ENCODE measurements at regions not wholly inside any gene's neighbourhood (a gene's known extent, or its start where the extent isn't known, plus 50 kb on each side); places are given as distances from the start of the nearest gene placed in this dataset.

- H3K27me3 ChIP-seq (ENCODE audit: control insufficient read depth in 1 of 2, insufficient read depth in 2 of 2, low read length in 1 of 2): no peaks in the 10 kb centered on the region
- H3K9me3 ChIP-seq (ENCODE audit: control insufficient read depth, low read length): peaks cover 1% of the 10 kb centered on the region
- intact Hi-C loops (cut with DNase I): no loop called here
- DNase-seq (no peak), ATAC-seq (ENCODE audit: low FRiP score) (no peak)
- no peak overlapping the region for H3K4me3 ChIP-seq (ENCODE audit: low read length in 2 of 2)
- WGBS, 2 donors: 72 to 74% methylated on average over 4 of the region's 4 CpGs
- no peak overlapping the region for H3K27ac ChIP-seq (ENCODE audit: low read depth in 1 of 2, low read length in 2 of 2)
- H3K4me1 ChIP-seq (ENCODE audit: control insufficient read depth in 1 of 2, insufficient read depth in 2 of 2, low read length in 2 of 2): no peaks in the 10 kb centered on the region
- H3K36me3 ChIP-seq (ENCODE audit: control insufficient read depth in 1 of 2, insufficient read depth in 2 of 2, low read length in 1 of 2): no peaks in the 10 kb centered on the region
Observed at GRCh38 chr10:107487284-107487683, 322.8 kb upstream of the SORCS1 start.

- Histone ChIP-seq H3K9me3 (ENCODE audit: control insufficient read depth, low read length) (no peaks in the 10 kb centered on the region), H3K36me3 (ENCODE audit: control insufficient read depth in 1 of 2, insufficient read depth in 2 of 2, low read length in 1 of 2) (no peaks in the 10 kb centered on the region), H3K4me3 (ENCODE audit: low read length in 2 of 2) (no peak overlapping the region), H3K27me3 (ENCODE audit: control insufficient read depth in 1 of 2, insufficient read depth in 2 of 2, low read length in 1 of 2) (no peaks in the 10 kb centered on the region), H3K4me1 (ENCODE audit: control insufficient read depth in 1 of 2, insufficient read depth in 2 of 2, low read length in 2 of 2) (no peaks in the 10 kb centered on the region), H3K27ac (ENCODE audit: low read depth in 1 of 2, low read length in 2 of 2) (no peak overlapping the region)
- no peak for DNase-seq
- ATAC-seq (ENCODE audit: low FRiP score): no peak
- intact Hi-C loops (cut with DNase I): no loop called here
- WGBS, 2 donors: 57 to 65% methylated on average over 2 of the region's 2 CpGs
Observed at GRCh38 chr10:107485019-107485418, 320.5 kb upstream of the SORCS1 start.

GRCh38 chr10:107481881-107482280 lies 317.4 kb upstream of the SORCS1 start:
- intact Hi-C loops (cut with DNase I): no loop called here
- ATAC-seq (ENCODE audit: low FRiP score) (no peak), DNase-seq (no peak)
- Histone ChIP-seq H3K4me1 (ENCODE audit: control insufficient read depth in 1 of 2, insufficient read depth in 2 of 2, low read length in 2 of 2) (no peaks in the 10 kb centered on the region), H3K4me3 (ENCODE audit: low read length in 2 of 2) (no peak overlapping the region), H3K27ac (ENCODE audit: low read depth in 1 of 2, low read length in 2 of 2) (no peak overlapping the region), H3K27me3 (ENCODE audit: control insufficient read depth in 1 of 2, insufficient read depth in 2 of 2, low read length in 1 of 2) (no peaks in the 10 kb centered on the region), H3K9me3 (ENCODE audit: control insufficient read depth, low read length) (peaks cover 1% of the 10 kb centered on the region), H3K36me3 (ENCODE audit: control insufficient read depth in 1 of 2, insufficient read depth in 2 of 2, low read length in 1 of 2) (no peaks in the 10 kb centered on the region)
- 71% methylated on average over 7 of the region's 7 CpGs for WGBS, 2 donors

- no peaks in the 10 kb centered on the region for H3K4me1 ChIP-seq (ENCODE audit: control insufficient read depth in 1 of 2, insufficient read depth in 2 of 2, low read length in 2 of 2)
- peaks cover 1% of the 10 kb centered on the region for H3K9me3 ChIP-seq (ENCODE audit: control insufficient read depth, low read length)
- no peak overlapping the region for H3K4me3 ChIP-seq (ENCODE audit: low read length in 2 of 2)
- H3K27ac ChIP-seq (ENCODE audit: low read depth in 1 of 2, low read length in 2 of 2): no peak overlapping the region
- no peaks in the 10 kb centered on the region for H3K36me3 ChIP-seq (ENCODE audit: control insufficient read depth in 1 of 2, insufficient read depth in 2 of 2, low read length in 1 of 2)
- DNase-seq (no peak), ATAC-seq (ENCODE audit: low FRiP score) (no peak)
- H3K27me3 ChIP-seq (ENCODE audit: control insufficient read depth in 1 of 2, insufficient read depth in 2 of 2, low read length in 1 of 2): no peaks in the 10 kb centered on the region
- 61 to 68% methylated on average over 6 of the region's 6 CpGs for WGBS, 2 donors
- intact Hi-C loops (cut with DNase I): no loop called here
Observed at GRCh38 chr10:107481224-107481623, 316.7 kb upstream of the SORCS1 start.

GRCh38 chr10:107480781-107481180 lies 316.3 kb upstream of the SORCS1 start:
- ATAC-seq (ENCODE audit: low FRiP score) (no peak), DNase-seq (no peak)
- Histone ChIP-seq H3K4me1 (ENCODE audit: control insufficient read depth in 1 of 2, insufficient read depth in 2 of 2, low read length in 2 of 2) (no peaks in the 10 kb centered on the region), H3K9me3 (ENCODE audit: control insufficient read depth, low read length) (peaks cover 1% of the 10 kb centered on the region), H3K4me3 (ENCODE audit: low read length in 2 of 2) (no peak overlapping the region), H3K27me3 (ENCODE audit: control insufficient read depth in 1 of 2, insufficient read depth in 2 of 2, low read length in 1 of 2) (no peaks in the 10 kb centered on the region), H3K27ac (ENCODE audit: low read depth in 1 of 2, low read length in 2 of 2) (no peak overlapping the region), H3K36me3 (ENCODE audit: control insufficient read depth in 1 of 2, insufficient read depth in 2 of 2, low read length in 1 of 2) (no peaks in the 10 kb centered on the region)
- intact Hi-C loops (cut with DNase I): no loop called here

GRCh38 chr10:107477266-107477665 lies 312.8 kb upstream of the SORCS1 start:
- H3K27me3 ChIP-seq (ENCODE audit: control insufficient read depth in 1 of 2, insufficient read depth in 2 of 2, low read length in 1 of 2): no peaks in the 10 kb centered on the region
- no peaks in the 10 kb centered on the region for H3K4me1 ChIP-seq (ENCODE audit: control insufficient read depth in 1 of 2, insufficient read depth in 2 of 2, low read length in 2 of 2)
- intact Hi-C loops (cut with DNase I): no loop called here
- H3K36me3 ChIP-seq (ENCODE audit: control insufficient read depth in 1 of 2, insufficient read depth in 2 of 2, low read length in 1 of 2): no peaks in the 10 kb centered on the region
- ATAC-seq (ENCODE audit: low FRiP score): no peak
- H3K9me3 ChIP-seq (ENCODE audit: control insufficient read depth, low read length): peaks cover 1% of the 10 kb centered on the region
- no peak for DNase-seq
- no peak overlapping the region for H3K4me3 ChIP-seq (ENCODE audit: low read length in 2 of 2)
- no peak overlapping the region for H3K27ac ChIP-seq (ENCODE audit: low read depth in 1 of 2, low read length in 2 of 2)

- no peaks in the 10 kb centered on the region for H3K36me3 ChIP-seq (ENCODE audit: control insufficient read depth in 1 of 2, insufficient read depth in 2 of 2, low read length in 1 of 2)
- DNase-seq (no peak), ATAC-seq (ENCODE audit: low FRiP score) (no peak)
- H3K27ac ChIP-seq (ENCODE audit: low read depth in 1 of 2, low read length in 2 of 2): no peak overlapping the region
- intact Hi-C loops (cut with DNase I): no loop called here
- H3K4me3 ChIP-seq (ENCODE audit: low read length in 2 of 2): no peak overlapping the region
- WGBS, 2 donors: 63 to 68% methylated on average over 2 of the region's 2 CpGs
- H3K9me3 ChIP-seq (ENCODE audit: control insufficient read depth, low read length): peaks cover 1% of the 10 kb centered on the region
- H3K4me1 ChIP-seq (ENCODE audit: control insufficient read depth in 1 of 2, insufficient read depth in 2 of 2, low read length in 2 of 2): no peaks in the 10 kb centered on the region
- no peaks in the 10 kb centered on the region for H3K27me3 ChIP-seq (ENCODE audit: control insufficient read depth in 1 of 2, insufficient read depth in 2 of 2, low read length in 1 of 2)
Observed at GRCh38 chr10:107476408-107476807, 311.9 kb upstream of the SORCS1 start.

- ATAC-seq (ENCODE audit: low FRiP score): no peak
- no peak for DNase-seq
- WGBS, 2 donors: 71 to 91% methylated on average over 1 of the region's 1 CpG
Observed at GRCh38 chr10:107474650-107475049, 310.1 kb upstream of the SORCS1 start.

GRCh38 chr10:107473225-107473624 lies 308.7 kb upstream of the SORCS1 start:
- DNase-seq: no peak
- intact Hi-C loops (cut with DNase I): no loop called here
- no peak overlapping the region for H3K27ac ChIP-seq (ENCODE audit: low read depth in 1 of 2, low read length in 2 of 2)
- 62 to 71% methylated on average over 2 of the region's 2 CpGs for WGBS, 2 donors
- no peaks in the 10 kb centered on the region for H3K9me3 ChIP-seq (ENCODE audit: control insufficient read depth, low read length)
- H3K36me3 ChIP-seq (ENCODE audit: control insufficient read depth in 1 of 2, insufficient read depth in 2 of 2, low read length in 1 of 2): no peaks in the 10 kb centered on the region
- H3K4me1 ChIP-seq (ENCODE audit: control insufficient read depth in 1 of 2, insufficient read depth in 2 of 2, low read length in 2 of 2): no peaks in the 10 kb centered on the region
- no peak for ATAC-seq (ENCODE audit: low FRiP score)
- no peak overlapping the region for H3K4me3 ChIP-seq (ENCODE audit: low read length in 2 of 2)
- H3K27me3 ChIP-seq (ENCODE audit: control insufficient read depth in 1 of 2, insufficient read depth in 2 of 2, low read length in 1 of 2): no peaks in the 10 kb centered on the region

More at GRCh38 chr10:107474650-107475049, 310.1 kb upstream of the SORCS1 start:
- Histone ChIP-seq H3K27me3 (ENCODE audit: control insufficient read depth in 1 of 2, insufficient read depth in 2 of 2, low read length in 1 of 2) (no peaks in the 10 kb centered on the region), H3K27ac (ENCODE audit: low read depth in 1 of 2, low read length in 2 of 2) (no peak overlapping the region), H3K4me3 (ENCODE audit: low read length in 2 of 2) (no peak overlapping the region), H3K4me1 (ENCODE audit: control insufficient read depth in 1 of 2, insufficient read depth in 2 of 2, low read length in 2 of 2) (no peaks in the 10 kb centered on the region), H3K9me3 (ENCODE audit: control insufficient read depth, low read length) (peaks cover 1% of the 10 kb centered on the region), H3K36me3 (ENCODE audit: control insufficient read depth in 1 of 2, insufficient read depth in 2 of 2, low read length in 1 of 2) (no peaks in the 10 kb centered on the region)
- intact Hi-C loops (cut with DNase I): no loop called here
